ENCODE measurements at regions not wholly inside any gene's neighbourhood (a gene's known extent, or its start where the extent isn't known, plus 50 kb on each side); places are given as distances from the start of the nearest gene placed in this dataset.

DNA sequence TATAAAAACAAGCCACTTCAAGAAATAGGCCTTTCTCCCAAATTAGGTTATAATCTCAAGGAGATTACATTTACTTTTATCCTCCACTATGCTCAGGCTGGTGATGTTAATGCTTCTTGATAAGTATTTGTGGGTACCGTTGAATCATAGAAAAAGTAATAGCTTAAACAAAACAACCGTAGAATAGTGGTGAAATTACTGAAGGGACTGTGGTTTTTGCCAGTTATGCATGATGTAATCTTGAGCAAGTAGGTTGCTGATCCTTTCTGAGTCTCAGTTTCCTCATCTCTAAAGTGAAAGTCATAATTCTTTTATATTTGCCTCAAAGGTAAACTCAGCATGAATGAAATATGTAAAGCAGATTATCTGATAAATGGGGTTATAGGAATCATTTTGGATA is 187.3 kb upstream of the JAG1 start:
- DNase-seq: no peak

DNA sequence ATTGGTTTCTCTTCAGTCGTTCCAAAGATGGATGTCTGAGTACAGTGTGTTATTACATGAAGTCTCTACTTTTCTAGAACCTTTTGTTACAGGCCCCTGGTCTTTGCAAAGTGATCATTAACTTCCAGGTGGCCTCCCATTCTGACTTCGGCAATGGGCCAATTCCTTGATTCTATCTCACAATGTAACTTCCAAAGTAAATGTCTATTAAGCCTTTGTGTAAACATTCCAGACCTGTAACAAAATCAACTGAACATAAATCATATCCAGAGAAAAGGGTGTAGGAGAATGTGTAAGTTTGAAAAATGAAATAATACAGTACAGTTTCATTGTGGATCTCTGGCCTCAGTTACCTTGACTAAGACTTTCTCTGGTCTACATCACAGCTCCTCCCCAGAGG is 187.8 kb upstream of the JAG1 start:
- DNase-seq: no peak

DNA sequence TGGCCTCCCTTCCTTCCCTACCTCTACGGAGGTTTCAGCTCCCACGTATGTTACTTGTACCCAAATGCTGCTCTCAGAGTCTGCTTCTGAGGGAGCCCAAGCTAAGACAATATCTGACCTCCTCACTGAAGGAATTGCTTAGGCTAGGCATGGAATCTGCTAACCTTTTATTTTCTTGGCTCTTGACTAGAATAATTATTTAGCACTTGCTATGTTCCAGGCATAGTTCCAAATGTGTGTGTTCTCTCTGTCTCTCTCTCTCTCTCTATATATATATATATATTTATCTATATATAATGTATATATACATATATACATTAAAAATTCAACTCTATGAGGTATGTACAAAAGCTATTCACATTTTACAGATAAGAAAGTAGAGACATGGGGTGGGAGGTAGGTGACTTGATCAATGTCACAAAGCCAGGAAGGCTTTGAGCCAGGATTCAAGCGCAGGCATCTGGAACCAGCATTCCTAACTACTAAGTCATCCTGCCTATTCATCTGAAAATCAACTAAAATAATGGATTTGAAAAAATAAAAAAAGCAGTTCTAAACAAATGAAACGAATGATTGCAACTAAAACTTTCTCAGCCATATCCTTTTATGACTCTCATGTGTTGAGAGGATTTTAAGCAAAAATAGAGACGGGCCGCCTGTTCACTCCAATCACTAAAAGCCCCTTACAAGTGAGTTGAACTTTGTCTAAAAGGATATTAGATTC is 189.7 kb upstream of the JAG1 start:
- DNase-seq: no peak

DNA sequence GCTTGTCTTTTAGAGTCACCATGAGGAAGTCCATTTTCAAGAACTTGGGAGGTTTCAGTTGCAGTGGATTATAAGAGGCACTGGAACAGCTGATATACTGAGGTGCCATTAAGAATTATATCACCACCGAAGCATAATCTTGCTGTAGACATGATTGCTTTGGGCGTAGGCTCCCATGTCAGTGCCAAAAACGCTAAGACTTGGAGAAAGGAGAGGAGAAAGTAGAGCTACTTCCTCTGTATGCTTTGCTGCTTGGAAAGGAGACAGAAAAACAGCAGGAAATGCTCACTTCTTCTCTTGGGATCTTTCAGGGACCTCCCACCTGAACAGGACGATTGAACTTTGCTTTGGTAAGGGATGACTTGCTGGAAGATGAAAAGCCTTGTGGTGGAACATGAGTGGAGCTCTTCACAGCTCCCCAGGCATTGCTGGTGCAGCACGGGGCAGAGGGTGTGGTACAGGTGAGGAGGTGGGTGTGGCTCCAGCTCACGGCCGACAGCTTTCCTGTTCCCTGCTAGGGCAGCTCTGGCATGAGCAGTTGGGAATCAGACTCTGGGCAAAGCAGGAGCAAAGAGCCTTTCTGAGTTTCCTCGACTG is 190.4 kb upstream of the JAG1 start:
- DNase-seq: no peak

DNA sequence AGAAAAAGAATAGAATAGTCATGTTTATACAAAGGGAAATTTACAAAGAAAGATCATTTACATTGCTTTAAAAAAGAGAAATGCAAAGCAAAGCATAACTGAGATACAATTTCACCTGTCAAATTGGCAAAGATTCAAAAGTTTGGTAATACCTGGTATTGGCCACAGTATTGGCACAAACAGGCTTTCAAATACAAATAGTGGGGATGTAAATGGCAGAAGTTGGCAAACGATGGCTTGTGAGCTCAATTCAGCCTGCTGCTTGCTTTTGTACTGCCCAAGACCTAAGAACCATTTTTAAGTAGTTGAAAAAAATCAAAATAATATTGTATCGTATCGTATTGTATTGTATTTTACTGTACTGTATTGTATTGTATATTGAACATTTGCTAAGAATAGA is 194.5 kb upstream of the JAG1 start:
- DNase-seq: no peak

DNA sequence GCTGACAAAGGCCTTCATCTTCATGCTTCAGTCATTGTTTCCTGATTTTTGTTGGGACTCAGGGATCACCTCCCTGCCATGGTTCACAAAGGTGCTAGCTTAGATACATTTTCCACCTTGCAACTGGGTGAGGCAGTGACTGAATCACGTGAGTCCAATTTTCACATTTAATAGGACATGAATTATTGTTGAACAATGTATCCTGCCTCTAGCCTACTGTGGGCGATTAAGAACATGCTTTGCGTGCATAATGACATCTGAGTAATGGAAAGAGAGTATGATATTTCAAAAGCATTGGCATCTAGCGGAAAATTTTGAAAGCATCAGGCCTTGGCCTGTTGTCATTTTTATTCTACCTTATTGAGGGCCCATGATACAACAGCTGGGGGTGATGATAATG is 199.2 kb upstream of the JAG1 start:
- DNase-seq: no peak

DNA sequence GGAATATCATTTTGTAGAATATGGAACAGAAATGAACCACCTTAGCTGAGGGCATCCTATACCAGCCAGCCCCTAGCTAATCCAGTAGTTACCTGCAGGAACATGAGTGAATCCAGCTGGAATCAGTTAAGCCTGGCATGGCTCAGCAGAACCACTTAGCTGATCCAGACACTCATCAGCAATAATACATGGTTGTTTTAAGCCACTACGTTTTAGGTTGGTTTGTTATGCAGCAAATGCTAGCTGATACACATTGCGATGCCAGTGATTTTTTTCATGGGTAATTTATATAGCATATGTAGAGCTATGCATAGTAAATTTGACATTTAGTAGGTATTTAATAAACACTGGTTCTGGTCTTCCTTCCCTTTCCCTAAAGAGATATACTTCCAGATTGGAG is 201.9 kb upstream of the JAG1 start:
- no peak for DNase-seq

DNA sequence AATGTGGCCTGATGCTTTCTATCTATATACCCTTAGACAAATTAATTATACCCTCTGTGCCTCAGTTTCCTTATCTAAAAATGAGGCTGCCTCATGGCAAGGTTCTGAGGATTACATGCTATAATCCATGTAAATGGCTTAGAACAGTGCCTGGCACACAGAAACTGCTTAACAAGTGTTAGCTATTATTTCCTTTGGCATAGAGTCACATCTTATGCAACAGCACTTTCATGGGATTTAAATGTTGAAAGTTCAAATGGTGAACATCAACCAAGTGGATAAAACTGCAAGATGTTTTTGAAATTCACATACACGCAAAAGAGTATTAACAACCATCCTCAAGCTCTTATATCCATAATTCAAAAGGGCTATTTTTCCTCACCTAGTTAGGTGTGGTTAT is 202.8 kb upstream of the JAG1 start:
- no peak for DNase-seq

DNA sequence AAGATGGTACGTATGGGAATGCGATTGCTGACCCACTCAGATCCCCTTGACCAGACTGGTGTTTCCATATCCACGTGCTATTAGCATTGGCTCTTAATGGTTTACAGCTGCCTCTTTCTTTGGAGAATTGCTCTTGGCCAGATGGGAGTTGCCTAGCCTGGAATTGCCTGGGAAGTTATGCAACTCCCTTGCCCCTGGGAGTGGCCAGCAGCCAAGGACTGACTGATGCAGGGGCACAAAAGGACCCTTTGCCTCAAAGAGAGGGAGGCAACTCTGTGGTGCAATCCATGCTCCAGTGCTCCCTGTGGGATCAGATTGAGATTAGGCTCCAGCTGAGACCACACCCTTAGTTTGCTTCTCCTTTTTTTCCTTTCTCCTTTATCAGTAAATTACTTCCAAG is 203.5 kb upstream of the JAG1 start:
- no peak for DNase-seq

DNA sequence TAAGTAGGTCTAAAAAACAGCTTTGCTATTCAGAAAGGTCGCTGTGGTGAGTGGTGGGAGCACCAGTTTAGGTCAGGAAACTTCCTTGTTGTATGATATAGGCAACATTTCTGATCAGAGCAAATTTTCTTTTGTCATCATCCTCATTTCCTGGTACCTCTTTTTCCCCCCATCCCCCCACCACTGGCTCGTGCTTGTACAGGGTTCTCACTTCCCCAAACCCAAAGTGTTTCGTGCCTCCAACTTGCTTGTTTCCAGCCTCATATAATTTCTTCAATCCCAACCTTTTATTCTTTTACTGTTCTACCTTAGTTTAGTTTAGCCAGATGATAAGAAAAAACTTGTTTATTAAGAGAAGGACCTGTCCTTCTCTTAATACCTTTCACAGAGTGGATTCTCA is 209.4 kb upstream of the JAG1 start:
- no peak for DNase-seq

DNA sequence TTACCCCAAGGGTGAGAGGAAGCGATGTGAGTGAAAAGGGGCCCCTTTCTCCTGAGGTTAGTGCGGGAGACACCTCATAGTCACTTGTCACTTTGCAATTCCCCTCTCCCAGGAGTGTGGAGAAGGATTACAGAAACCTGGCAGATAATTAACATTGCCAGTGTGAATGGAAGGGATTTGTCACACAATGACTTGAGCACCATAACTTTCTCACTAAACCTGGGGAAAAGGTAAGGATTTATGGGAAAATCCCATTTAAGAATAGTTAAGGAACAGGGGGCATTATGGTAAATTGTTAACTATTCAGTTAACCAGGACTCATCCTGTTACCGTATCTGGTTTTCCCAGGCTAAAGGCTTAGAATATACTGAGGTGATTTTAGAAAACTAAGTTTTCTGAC is 219.5 kb upstream of the JAG1 start:
- DNase-seq: no peak

DNA sequence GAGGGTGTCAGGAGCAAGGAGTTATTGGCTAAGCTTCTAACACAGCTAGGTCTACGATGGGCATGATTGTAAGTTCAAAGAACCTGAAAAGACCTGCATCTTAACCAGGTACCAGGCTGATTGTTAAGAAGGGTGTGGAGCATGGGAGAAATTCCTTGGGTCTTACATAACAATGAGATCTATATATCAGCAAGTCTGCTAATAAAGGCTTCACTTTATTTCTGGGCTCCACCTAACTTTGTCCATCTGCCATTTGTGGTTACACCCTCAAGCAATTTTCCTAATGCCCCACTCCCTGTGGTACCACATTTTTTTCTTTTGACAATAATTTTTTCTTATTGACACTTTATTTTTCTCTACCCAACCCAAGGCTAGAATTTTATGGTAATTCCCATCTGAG is 223.5 kb upstream of the JAG1 start:
- DNase-seq: no peak

DNA sequence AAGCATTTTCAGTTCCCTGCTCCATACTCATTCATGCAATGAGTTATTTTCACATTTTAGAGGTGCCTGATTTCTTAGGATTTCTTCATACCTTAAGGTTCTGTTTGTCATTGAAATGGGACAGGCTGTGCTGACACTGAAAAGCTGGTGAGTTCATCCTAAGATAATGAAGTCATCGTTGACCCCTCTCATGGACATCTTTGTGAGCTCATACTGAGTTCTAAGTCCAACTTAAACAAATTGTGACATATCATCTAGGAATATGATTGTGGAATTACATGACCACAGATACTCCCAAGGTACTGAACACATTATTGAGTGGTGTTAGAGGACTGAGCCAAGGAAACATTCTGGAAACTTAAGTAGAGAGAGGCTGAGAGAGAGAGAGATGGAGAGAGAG is 224.8 kb upstream of the JAG1 start:
- DNase-seq: no peak

DNA sequence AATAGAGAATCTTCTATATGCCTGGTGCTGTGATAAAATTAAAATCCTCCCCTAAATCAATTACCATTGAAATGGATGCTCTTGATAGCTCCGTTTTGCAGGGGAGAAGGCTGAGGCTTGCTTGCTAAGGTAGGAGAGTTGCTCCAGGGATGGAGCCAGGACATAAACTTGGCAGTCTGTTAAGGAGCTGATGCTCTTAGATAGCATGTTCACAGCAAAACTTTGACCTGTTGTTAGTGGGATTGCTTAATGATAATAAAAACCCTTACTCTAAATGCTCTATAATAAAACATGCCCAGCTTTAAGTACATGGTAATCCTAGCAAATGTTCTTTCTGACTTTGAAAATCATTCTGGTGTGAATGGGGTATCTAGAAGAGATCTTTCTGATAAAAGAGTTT is 228.4 kb upstream of the JAG1 start:
- no peak for DNase-seq

DNA sequence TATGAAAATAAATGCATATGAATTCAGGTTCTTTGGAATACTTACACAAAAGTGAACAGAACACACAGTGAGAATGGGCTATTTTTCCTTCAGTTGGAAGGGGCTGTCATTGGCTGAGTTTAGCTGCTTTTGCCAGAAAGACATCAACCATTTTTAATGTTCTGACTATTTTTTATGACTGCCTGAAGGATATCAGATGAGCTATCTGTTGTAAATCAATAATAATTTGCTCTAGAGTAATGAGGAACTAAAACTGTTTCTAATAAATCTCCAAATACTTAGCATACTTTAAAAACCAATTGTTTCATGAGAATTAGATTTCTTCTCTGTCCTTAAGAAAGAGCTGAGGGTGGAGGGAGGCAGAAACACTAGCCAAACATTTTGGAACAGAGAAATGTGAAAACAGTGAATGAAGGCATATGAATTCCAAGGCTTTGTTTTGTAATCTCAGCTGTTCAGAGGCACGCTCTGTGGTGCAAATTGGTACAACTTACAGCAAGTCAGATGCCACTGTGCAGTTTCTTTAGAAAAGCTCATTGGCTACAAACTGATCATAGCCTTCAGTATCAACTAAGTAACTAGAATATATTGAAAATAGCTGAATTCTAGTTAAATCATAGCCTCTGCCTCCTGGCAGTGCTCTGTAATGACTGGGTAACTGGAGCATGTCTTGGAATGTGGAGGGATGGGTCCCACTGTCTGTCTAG is 228.9 kb upstream of the JAG1 start:
- no peak for DNase-seq

DNA sequence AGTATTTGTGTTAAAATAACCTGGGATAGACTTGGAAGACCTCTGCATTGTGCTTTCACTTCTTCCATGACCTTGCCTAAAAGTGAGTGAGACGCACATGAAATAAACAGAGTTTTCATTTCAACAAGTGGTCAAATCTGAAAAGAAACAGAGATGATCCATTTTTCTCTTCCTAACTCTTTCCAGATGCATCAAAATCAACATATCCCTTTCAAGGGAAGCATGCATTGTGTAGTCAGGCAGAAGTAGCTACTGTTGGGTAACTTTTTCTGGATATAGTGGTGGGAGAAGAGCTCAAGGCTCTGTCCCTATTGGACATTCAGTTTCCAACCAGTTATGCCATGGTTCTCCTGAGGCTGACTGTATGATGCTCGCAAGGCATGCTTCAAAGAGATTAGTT is 233.0 kb upstream of the JAG1 start:
- no peak for DNase-seq

DNA sequence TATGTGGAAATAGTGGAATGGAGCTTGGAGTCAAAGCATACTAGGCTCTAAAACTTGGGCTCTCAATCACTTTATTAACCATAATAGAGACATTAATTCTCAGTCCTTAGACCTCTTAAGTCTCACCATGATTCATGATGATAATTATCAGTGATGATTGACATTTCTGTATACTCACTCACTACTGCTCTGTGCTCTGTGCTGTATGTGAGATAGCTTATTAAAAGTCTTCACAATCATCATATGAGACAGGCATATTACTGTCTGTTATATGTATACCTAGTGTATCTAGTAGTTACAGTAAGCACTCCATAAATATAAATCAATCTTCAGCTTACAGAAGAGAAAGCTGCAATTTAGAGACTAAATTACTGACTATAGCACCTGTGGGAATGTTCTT is 236.0 kb upstream of the JAG1 start:
- no peak for DNase-seq

DNA sequence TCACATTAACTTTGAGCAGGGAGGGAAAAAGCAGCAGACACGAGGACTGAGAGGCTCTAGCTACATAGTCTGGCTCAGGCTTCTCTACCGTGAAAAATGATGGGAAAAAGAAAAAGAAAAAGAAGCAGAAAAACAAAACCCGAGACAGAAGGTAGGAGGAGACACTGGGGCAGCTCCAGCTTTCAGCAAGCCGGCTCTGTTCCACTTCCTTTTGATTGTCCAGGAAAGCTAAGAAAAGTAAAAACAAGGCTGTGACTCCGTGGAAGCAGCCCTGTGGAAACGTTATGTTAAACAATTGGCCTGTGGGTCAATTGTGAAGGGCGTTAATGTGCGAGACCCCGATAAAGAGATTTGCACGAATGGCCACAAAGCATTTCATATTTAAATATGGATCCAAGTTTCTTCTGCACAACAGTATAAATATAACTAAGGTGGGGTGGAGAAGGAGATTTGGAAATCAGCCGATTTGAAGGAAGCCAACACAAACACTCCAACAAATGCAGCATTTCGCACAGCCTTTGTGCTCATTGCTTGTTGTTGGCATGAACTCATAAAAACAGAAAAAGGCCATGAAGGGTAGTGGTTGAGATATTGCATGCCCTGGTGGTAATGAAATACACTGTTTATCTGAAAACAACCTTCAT is 236.9 kb upstream of the JAG1 start:
- DNase-seq: no peak

DNA sequence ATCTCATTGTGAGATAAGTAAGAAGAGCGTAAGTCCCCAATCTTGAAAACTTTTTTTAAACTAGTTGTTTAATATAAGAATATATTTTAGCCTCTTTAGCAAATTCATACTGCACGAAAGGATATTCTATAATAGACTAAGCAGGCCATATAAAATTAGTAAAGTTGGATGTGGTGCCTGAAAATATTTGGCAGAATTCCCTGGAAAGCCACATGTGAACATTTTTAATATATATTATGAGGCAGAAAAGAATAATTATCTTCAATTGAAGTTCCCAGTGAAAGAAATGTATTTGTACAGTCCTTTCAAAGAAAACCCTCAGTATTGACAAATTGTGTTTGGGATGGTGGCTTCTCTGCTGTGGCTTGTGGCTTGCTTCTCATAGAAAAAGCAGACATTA is 237.5 kb upstream of the JAG1 start:
- no peak for DNase-seq

DNA sequence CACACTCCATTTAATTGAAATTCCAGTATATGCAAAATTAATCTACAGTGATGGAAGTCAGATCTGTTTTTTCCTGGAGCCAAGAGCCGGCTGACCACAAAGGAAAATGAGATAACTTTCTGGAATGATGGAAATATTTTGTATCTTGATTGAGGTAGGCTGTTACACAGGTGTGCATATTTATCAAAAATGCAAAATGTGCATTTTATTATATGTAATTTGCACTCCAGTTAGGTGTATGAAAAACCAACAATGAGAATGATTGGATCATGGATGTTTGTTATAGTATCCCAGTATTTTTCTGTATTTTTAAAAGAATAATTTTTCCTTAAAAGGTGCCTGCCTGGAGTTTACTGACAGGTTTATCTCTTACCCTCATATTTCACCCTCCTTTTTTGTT is 242.0 kb upstream of the JAG1 start:
- no peak for DNase-seq

DNA sequence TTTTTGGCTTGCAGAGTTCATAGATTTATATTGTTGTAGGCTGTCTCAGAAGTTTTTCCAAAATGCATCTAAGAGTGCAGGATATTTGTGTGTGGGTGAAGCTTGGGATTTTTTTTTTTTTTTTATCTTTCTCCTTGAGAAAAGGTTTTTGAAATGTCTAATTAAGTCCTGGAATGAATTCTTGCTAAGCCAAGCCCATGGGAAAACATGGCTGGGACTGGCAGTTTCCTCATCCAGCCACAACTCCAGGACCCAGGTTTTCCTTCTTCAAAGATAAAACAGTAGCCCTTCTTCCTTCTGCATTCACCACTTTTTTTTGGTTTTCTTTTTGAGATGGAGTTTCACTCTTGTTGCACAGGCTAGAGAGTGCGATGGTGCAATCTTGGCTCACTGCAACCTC is 242.5 kb upstream of the JAG1 start:
- no peak for DNase-seq

DNA sequence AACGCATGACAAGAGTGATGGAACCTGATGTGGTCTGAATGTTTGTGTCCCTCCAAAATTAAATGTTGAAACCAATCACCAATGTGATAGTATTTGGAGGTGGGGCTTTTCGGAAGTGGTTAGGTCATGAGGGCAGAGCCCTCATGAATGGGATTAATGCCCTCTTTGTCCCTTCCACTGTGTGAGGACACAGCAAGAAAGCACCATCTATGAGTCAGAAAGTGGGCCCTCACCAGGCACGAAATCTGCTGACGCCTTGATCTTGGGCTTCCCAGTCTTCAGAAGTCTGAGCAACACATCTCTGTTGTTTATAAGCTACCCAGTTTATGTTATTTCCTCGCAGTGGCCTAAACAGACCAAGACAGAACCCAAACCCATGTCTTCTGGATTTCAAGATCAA is 244.0 kb upstream of the JAG1 start:
- no peak for DNase-seq
